AML-193 (cell line): ENCODE measurements at regions not wholly inside any gene's neighbourhood (a gene's known extent, or its start where the extent isn't known, plus 50 kb on each side); places are given as distances from the start of the nearest gene placed in this dataset.
"Not testable (repeated sequence)": the region's sequence is repeated elsewhere in the genome, so short reads cannot be mapped to it uniquely, and the experiment has no call there.

Source experiments
- DNase-seq, 2 experiments: peaks; one replicate each; lab custom pipeline; 2025; lab: John Stamatoyannopoulos, UW

DNA sequence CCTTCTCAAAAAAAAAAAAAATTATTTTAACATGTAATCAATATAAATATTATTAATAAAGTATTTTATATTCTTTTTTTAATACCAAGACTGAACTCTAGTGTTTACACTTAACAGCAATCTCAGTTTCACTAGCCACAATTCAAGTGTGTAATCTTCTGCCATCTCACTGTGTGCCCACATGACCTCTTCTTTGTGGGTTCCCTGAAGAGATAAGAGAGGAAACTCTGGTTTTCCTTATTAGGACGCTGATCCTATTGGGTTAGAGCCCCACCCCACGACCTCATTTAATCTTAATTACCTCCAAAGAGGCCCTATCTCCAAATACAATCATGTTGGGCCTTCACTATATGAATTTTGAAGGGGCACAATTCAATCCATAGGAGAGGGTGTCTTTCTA lies 177.6 kb downstream of the STK31 start:
- DNase-seq: no peak

DNA sequence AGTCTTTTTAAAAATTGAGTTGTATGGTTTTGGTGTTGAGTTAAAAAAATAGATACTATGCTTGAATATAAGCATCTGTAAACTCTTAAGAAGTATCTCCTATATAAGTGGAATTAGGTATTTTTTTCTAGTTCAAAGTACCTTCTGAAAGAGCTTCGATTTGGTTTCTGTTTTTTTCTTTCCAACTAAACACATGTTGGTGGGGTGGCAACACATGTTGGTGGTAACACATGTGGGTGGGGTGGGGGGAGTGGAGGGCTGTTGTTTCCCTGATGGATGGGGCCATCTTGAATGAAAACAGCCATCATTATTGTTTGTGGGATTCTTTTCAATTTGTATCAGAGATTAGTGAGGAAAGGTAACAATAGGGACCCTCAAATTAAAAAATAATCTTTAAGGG lies 178.9 kb downstream of the STK31 start:
- DNase-seq: no peak

GRCh38 chr7:23889566-23889965 lies 179.5 kb downstream of the STK31 start:
- DNase-seq: no peak

GRCh38 chr7:23892019-23892418 lies 182.0 kb downstream of the STK31 start:
- no peak for DNase-seq

- DNase-seq: no peak
Measured at GRCh38 chr7:23893176-23893941, 183.3 kb downstream of the STK31 start.

DNA sequence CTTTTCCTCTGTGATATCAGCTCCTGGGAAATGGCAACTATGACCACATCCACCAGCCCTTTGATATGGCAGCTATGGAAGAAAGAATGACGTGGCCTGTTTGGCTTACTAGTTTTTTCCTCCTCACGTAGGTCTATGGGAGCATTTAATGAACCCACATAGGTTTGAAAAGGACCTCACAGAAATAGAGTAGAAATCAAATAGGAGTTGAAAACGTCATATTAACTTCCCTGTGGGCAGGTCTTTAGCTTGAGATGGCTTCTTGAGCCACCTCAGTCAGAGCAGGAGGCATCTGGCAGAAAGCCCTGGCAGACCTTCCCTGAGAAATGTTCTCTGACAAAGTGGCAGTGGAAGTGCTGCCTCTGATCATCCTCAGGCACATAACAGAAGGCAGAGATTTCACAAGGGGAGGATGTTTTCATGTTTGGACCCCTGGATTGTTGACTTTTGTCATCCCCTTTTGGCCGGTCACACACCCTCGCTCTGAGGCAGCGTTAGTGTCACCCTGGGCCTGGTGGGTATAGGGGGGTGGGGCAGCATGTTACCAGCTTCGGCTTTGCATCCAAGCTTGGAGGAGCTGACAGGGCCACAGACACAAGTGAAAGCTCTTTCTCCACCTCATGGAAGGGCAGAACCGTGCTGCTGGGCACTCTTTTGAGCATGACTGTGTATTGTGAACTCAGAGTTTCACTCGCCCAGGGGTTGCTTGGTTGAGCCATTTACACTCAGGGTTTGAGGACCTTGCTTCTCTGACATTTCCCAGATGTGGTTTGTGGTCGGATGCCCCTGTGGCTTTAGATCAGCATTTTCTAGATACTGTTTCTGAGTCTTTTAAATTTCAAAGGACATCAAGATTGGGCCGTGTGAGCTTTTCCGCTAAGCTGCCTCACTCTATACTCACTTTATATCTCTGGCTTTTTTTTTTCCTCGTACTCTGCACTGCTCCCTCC lies 184.2 kb downstream of the STK31 start:
- DNase-seq: no peak

DNA sequence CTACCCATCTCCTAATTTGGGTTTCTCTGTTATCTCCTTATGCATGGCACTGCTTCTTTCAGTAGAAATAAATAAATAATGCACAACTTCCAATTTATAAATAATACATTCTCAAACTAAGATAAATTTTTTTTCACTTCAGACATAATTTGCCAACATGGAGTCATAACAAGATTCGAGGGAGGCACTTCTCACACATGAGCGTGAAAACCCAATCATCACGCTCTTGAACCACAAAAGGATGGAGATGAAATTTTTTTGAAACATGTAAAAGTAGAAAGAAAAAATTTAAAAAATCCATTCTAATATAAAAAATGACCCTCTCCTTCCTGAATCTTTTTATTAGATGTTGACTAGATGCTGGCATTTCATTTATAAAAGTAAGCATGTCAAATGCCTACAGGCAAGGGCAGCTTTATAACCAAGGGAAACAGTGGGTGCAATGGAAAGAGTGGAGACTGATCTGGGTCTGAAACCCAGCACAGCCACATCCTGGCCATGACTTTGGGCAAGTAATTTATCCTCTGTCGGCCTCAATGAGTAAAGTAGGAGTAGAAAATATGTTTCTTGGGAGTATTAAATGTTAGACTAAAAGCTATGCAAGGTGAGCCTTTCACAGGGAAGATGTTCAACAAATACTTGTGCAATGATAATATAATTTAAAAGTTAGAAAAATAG lies 185.0 kb downstream of the STK31 start:
- DNase-seq: no peak

DNA sequence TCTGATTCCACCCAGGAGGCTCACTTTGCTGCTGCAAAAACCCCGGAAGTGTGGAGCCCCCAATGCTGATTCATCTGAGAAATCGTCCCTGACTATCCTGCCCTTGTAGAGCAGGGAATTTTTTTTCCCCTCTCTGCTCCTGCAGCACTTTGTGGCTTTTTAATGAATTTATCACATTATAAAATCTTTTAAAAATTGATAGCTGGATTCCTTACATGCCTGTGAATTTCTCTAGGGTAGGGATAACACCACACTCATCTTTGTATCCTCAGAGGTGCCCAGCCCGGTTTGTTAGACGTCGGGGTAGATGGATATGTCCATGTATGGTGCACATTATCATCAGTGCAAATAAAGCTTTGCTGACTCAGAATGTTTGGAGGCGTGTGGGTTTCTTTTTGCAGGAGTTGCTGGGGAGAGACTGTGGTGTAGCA lies 185.7 kb downstream of the STK31 start:
- DNase-seq: no peak

DNA sequence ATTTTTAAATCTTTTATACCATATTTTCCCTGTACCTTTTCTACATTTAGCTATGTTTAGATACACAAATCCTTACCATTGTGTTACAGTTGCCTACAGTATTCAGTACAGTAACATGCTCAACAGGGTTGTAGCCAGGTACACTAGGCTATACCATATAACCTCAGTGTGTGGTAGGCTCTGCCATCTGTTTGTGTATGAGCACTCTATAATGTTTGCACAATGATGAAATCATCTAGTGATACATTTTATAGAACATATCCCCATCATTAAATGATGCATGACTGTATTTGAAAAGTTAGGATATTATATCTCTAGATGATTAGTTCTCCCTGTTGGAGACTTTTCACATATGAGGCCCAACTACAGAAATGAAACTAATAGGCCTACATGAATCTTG lies 188.6 kb downstream of the STK31 start:
- no peak for DNase-seq

DNA sequence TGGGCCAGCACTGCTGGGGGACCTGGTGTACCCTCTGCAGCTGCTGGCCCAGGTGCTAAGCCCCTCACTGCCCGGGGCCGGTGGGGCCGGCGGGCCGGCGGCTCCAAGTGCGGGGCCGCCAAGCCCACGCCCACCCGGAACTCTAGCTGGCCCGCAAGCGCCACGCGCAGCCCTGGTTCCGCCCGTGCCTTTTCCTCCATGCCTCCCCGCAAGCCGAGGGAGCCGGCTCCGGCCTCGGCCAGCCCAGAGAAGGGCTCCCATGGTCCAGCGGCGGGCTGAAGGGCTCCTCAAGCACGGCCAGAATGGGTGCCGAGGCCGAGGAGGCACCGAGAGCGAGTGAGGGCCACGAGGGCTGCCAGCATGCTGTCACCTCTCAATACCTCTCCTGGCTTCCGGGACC lies 194.9 kb downstream of the STK31 start:
- DNase-seq: not testable (repeated sequence)

- no peak for DNase-seq
Measured at GRCh38 chr7:23907012-23907411, 197.0 kb downstream of the STK31 start.

DNA sequence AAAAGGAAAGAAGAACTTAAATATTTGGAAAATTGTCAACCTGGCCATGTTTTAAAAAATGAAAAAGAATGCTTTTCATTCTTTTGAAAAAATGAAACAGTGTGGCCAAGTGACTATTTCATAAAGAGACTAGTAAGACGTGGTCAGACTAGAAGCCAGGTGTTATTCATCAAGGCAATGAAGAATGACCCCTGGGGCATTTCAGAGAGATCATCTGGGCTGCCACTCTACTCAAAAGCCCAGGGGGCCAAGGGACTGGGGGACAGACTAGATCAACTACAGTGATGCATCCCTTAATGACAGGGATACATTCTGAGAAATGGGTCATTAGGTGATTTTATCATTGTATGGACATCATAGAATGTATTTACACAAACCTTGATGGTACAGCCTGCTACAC lies 199.4 kb downstream of the STK31 start:
- DNase-seq: no peak

GRCh38 chr7:23912065-23912464 lies 202.0 kb downstream of the STK31 start:
- DNase-seq: no peak

DNA sequence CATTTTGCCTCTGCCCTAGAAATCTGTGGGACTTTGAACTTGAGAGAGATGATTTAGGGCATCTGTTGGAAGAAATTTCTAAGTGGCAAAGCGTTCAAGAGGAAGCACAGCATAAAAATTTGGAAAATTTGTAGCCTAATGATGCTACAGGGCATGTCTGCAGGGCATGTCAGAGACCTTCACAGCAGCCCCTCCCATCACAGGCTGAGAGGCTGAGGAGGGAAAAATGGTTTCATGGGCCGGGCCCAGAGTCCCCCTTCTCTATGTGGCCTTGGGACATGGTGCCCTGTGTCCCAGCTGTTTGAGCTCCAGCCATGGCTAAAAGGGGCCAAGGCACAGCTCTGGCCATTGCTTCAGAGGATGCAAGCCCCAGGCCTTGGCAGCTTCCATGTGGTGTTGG lies 203.0 kb downstream of the STK31 start:
- DNase-seq: no peak

GRCh38 chr7:23915236-23915635 lies 205.2 kb downstream of the STK31 start:
- DNase-seq: no peak

- DNase-seq: no peak
Measured at GRCh38 chr7:23918286-23918685, 208.3 kb downstream of the STK31 start.

GRCh38 chr7:23918856-23919255 lies 208.8 kb downstream of the STK31 start:
- DNase-seq: no peak

- DNase-seq: no peak
Measured at GRCh38 chr7:23925088-23925487, 215.1 kb downstream of the STK31 start.

DNA sequence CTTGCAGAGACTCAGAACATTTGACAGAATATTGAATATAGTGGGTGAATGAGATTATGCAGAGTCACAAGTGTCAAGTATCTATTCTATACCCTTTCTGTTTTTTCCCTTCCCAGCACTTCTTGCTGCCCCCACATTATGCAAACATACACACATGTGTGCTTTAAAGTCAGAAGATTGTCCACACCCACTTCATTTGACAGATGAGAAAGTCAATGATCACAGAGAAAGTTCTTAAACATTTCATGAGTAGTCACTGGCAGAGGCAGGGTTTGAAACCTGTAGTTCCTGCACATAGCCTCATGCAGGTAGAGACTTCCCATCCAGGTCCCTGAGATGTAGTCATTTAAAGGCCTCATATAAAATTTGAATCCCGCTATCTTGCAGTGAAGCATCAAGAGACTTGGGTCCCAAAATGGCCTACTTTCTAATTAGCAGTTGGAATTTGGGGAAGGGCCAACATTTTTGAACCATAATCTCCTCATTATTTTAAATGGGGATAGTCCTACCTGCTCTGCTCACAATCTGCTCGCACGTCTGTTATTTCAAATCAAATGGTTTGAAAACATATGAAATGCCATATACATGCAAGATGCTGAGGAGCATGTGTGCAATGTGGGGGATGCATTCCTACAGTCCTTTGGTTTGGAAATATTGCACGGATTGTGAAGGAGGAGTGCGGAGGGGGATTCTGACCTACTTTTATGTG lies 217.8 kb downstream of the STK31 start:
- DNase-seq: no peak

DNA sequence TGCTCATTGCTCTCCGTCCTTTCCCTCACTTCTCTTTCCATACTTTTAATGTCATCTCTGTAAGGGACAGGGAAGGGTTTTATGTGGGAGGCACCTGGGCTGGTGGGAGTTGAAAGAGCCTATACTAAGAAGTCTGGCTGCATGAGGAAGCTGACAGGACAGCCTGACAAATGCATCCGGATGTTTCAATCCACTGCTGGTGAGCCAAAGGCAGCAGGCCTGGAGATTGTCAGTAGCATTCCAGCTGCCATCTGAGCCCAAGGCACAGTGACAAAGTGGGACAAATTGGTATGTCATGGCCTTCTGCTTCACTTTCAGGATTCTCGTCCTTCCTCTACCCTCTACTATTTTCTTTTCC lies 218.4 kb downstream of the STK31 start:
- no peak for DNase-seq

GRCh38 chr7:23930312-23930711 lies 220.3 kb downstream of the STK31 start:
- DNase-seq: no peak

GRCh38 chr7:23931633-23932032 lies 221.6 kb downstream of the STK31 start:
- DNase-seq: no peak
